HEK293T (cell line): ENCODE measurements at regions not wholly inside any gene's neighbourhood (a gene's known extent, or its start where the extent isn't known, plus 50 kb on each side); places are given as distances from the start of the nearest gene placed in this dataset.

Source experiments
- ARNT ChIP-seq: fragments of 450-650 bp; IDR thresholded peaks from 2 replicates; pipeline ENCODE4 v1.6.1; 2017; ENCODE audit warnings: mild to moderate bottlenecking
- BHLHE40 ChIP-seq: fragments of 450-650 bp; IDR thresholded peaks from 2 replicates; pipeline ENCODE4 v1.6.1; 2016; ENCODE audit warnings: mild to moderate bottlenecking, moderate library complexity, borderline replicate concordance
- CTBP1 ChIP-seq: fragments of 450-650 bp; IDR thresholded peaks from 2 replicates; pipeline ENCODE4 v1.6.1; 2016; ENCODE audit warnings: borderline replicate concordance
- FOXA1 ChIP-seq: fragments of 450-650 bp; IDR thresholded peaks from 2 replicates; pipeline ENCODE4 v1.6.1; 2016; ENCODE audit warnings: mild to moderate bottlenecking
- FOXK2 ChIP-seq: fragments of 450-650 bp; IDR thresholded peaks from 2 replicates; pipeline ENCODE4 v1.6.1; 2016; ENCODE audit warnings: mild to moderate bottlenecking
- FOXM1 ChIP-seq: fragments of 450-650 bp; IDR thresholded peaks from 2 replicates; pipeline ENCODE4 v1.6.1; 2017; ENCODE audit warnings: mild to moderate bottlenecking, borderline replicate concordance
- L3MBTL2 ChIP-seq: fragments of 450-650 bp; conservative IDR thresholded peaks from 2 replicates; pipeline ENCODE4 v1.6.1; 2016; ENCODE audit warnings: mild to moderate bottlenecking
- PKNOX1 ChIP-seq: fragments of 450-650 bp; IDR thresholded peaks from 2 replicates; pipeline ENCODE4 v1.6.1; 2016
- SP1 ChIP-seq: fragments of 450-650 bp; IDR thresholded peaks from 2 replicates; pipeline ENCODE4 v1.6.1; 2017
- SUZ12 ChIP-seq: fragments of 450-650 bp; IDR thresholded peaks from 2 replicates; pipeline ENCODE4 v1.6.1; 2016; ENCODE audit warnings: mild to moderate bottlenecking
- TARDBP ChIP-seq: fragments of 450-650 bp; IDR thresholded peaks from 2 replicates; pipeline ENCODE4 v1.6.1; 2016

DNA sequence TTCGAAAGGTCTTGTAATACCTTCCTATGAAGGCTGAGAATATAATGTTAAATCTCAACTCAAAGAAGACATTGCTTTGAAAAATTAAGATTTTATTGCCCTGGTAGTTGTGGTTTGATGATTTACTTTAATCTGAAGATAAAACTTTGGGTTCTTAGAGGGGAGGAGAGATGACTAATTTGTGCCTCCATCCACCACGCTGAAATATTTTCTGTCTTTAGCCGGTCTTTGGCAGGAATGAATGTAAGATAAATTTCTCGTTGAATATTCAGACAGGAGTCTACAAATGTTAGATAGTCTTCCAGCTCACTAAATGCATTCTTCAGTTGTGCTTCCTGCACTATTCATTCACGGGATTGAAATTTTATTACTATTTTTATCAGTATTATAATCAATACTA lies 844.3 kb upstream of the NR2F2 start:
- TF ChIP-seq PKNOX1 = no peak
- no peak for TF ChIP-seq FOXK2
- TF ChIP-seq FOXA1 = no peak
- TF ChIP-seq BHLHE40 = no peak
- no peak for TF ChIP-seq TARDBP
- TF ChIP-seq FOXM1 = no peak
- TF ChIP-seq SUZ12 = no peak
- TF ChIP-seq SP1 = no peak
- TF ChIP-seq L3MBTL2 = no peak
- no peak for TF ChIP-seq CTBP1
- no peak for TF ChIP-seq ARNT
